ENCODE measurements at regions not wholly inside any gene's neighbourhood (a gene's known extent, or its start where the extent isn't known, plus 50 kb on each side); places are given as distances from the start of the nearest gene placed in this dataset.

GRCh38 chr16:6684076-6684673 lies 648.5 kb upstream of the RBFOX1 start:
- intact Hi-C loops (cut with micrococcal nuclease; ENCODE audit: unreplicated experiment) (no loop called here), in situ Hi-C loops (cut with HindIII; ENCODE audit: extremely low pct_ligation_motif_present, low pct_unique_long_range_greater_than_20kb) (no loop called here)
- Histone ChIP-seq H3K9ac (ENCODE audit: insufficient read depth, low read depth, low read length) (no peak overlapping the region), H3K9me3 (ENCODE audit: low read length) (0 out of 2 replicates have a peak, but pooled peaks cover 4% of the 10 kb centered on the region), H2AFZ (ENCODE audit: low read length) (no peak overlapping the region), H3K79me2 (ENCODE audit: insufficient read depth, low read length) (no peaks in the 10 kb centered on the region), H3K4me1 (ENCODE audit: insufficient read depth, low read length) (no peaks in the 10 kb centered on the region), H4K20me1 (ENCODE audit: insufficient read depth, low read length) (no peaks in the 10 kb centered on the region), H3K27ac (ENCODE audit: extremely low read length, insufficient read depth, low read length) (no peak overlapping the region), H3K4me2 (ENCODE audit: low read depth, low read length) (no peak overlapping the region), H3K4me3 (replicated peaks in 1 of 3; ENCODE audit: insufficient read depth in 1 of 3, low read depth in 2 of 3, low read length in 3 of 3) (no peak overlapping the region), H3K27me3 (ENCODE audit: control insufficient read depth in 1 of 2, insufficient read depth in 2 of 2, low read length in 2 of 2) (no peaks in the 10 kb centered on the region), H3K36me3 (replicated peaks in 1 of 2; ENCODE audit: control insufficient read depth in 1 of 2, insufficient read depth in 2 of 2, low read length in 2 of 2) (no peaks in the 10 kb centered on the region)
- peak; percentile 48; the same call in 1 of the 3 replicates for ATAC-seq
- FAIRE-seq = peak; percentile 8
- ChIA-PET POLR2A (no interaction called here), CTCF (ENCODE audit: low intra/inter-chr PET ratio, low total read pairs) (interaction anchor here (1.7 kb wide), 1 partner anchor 1489 kb away, joined by 13 read pairs; no protein-coding TSS in a partner anchor)
- BruUV-seq (replicated peaks) = no TSS peak
- WGBS (ENCODE audit: low lambda C conversion rate) = 7% methylated on average over 7 of the region's 7 CpGs
- DNase-seq (ENCODE audit: low spot score) = peak; percentile 5
- TF ChIP-seq CTCF (CRISPR knock-in tag; IDR thresholded peaks at IDR 0.05) (peak; percentile 62), STAG1 (CRISPR knock-in tag; IDR thresholded peaks at IDR 0.05) (peak; percentile 68), FOXK1 (CRISPR knock-in tag; IDR thresholded peaks at IDR 0.05; ENCODE audit: borderline replicate concordance, low read depth) (no peak), ZNF784 (CRISPR knock-in tag; IDR thresholded peaks at IDR 0.05; ENCODE audit: borderline replicate concordance) (no peak)

All from HepG2 (cell line).